HG02981 (cell line): ENCODE measurements at regions not wholly inside any gene's neighbourhood (a gene's known extent, or its start where the extent isn't known, plus 50 kb on each side); places are given as distances from the start of the nearest gene placed in this dataset.
A peak's percentile ranks its signal among the peaks of the same experiment; 100 is the strongest.

Source experiments
- ATAC-seq: cut with Tn5 transposase; IDR thresholded peaks from one replicate; pipeline ENCODE4 v1.9.1; 2021; ENCODE audit warnings: mild to moderate bottlenecking, moderate library complexity; ENCODE audit not compliant: unreplicated experiment

DNA sequence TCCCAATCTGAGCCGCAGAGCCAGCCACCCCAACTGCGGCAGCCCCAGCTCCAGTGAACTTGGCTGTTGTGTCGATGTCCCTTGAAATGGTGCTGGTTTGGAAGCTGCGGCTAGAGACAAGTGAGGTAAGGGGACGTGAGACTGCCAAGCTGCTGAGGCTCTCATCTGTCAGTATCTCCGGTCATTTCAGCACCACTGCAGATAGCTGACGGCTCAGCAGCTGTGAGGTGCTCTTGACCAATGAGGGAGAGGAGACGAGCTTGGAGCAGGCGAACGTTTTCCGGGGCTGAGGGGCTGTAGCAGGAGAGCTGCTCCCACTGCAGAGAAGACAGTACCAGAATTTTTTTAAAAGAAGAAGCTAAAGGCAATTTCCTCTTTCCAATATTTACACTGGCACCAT lies 175.5 kb upstream of the CASK start:
- ATAC-seq, result no peak

DNA sequence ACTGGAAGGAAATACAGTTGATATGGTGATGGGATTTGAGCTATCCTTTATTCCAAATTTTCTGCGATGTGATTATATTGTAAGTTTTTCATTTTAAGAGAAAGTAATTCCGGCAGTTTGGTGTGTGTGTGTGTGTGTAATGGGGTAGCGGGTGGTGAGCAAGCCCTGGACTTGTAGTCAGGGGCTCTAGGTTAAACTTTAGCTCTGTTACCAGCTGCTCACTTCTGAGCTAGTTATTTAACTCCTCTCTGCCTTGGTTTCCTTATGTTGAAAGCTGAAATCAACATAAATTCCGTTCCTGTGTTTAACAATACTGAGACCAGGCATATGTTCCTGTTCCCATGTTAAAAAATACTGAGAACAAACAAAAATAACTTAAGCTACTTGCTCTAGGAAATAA lies 174.1 kb upstream of the CASK start:
- no peak for ATAC-seq

DNA sequence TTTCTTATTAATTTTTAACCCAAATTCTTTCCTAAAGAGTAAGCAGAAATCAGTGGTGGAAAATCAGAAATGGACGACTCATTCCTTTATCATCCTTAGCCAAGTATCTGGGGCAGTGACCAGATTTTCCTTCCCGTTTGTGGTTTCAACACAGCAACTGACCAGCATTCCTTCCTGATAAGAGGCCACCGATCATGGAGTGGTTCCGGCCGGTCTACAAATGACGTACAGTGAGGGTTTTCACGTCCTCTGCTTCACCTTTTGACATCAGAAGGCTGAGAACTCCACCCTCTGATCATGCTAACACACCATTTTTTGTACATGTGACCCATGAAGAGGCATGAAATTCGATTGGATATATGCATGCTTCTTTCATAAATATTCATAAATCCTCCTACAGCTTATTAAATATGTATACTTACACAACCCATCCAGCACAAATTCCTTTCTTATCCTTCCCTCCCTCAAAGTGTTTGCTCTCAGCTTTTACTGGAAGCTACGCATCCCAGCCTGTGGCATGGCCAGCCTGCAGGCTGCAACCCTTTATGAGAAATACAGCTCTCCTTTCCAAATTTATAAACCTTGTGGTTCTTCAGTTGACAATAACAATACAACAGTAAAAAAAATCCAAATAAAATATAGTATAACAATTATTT lies 173.0 kb upstream of the CASK start:
- ATAC-seq, result no peak

DNA sequence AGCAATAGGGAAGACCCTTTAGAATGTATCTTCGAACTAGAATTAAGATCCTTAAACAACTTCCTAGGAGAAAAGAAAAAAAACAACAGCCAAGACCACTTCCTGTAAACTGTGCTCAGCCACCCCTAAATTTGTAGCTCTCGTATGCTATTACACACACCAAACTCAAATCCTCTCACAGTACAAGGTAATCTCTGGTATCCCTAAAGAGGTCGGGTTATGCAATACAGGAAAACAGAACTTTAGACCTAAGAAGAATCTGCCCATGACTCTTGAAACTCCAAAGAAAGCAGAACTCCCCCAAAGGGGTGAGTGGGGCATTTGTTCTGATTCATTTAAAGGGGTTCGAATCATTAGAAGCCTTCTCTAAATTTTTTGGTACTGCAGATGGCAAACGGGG lies 170.9 kb upstream of the CASK start:
- ATAC-seq, result no peak

DNA sequence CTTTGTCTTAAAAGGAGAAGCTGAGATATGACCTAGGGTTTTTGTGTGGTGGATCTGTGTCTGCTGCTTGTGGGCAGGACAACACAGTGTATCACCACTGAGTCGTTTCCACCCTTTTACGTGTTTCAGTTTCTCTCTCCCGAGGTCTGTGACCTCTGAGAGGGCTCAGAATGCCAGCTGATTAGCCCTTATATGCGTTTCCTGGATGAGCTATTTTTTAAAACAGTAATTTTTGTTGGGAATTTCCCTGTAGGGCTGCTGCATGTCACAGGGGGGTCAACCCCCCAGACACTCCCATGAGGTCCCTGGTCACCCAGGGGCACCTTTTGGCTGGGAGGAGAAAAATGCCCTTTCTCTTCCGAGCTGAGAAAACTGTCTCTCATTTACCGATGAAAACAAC lies 170.4 kb upstream of the CASK start:
- ATAC-seq, result no peak

DNA sequence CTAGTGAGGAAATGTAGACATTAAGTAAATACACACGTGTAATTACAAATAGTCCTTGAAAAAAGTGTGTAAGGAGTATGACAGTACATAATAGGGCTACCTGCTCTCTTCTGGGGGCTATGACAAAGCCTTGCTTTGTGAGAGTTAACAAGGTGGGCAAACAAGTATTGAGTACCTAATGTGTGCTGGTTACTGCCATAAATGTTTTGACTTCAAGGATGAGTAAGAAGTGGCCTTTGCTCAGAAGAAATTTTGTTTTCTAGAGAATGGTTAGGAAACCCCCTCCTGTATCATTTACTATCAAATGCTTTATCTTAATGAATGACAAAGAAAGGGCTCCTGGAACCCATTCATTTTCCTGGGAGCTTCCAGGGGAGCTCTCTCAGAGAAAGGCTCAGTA lies 167.0 kb upstream of the CASK start:
- ATAC-seq, result no peak

DNA sequence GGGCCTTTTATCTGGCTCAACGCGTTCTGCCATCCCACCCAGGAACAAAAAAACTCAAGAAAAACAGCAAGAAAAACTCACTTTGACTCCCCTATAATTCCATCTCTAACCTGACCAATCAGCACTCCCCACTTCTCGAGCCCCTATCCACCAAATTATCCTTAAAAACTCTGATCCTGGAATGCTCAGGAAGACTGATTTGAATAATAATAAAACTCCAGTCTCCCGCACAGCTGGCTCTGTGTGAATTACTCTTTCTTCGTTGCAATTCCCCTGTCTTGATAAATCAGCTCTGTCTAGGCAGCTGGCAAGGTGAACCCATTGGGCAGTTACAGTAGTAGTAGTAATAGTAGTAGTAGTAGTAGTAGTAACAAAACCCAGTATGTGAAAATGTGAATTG lies 165.7 kb upstream of the CASK start:
- ATAC-seq, result no peak

DNA sequence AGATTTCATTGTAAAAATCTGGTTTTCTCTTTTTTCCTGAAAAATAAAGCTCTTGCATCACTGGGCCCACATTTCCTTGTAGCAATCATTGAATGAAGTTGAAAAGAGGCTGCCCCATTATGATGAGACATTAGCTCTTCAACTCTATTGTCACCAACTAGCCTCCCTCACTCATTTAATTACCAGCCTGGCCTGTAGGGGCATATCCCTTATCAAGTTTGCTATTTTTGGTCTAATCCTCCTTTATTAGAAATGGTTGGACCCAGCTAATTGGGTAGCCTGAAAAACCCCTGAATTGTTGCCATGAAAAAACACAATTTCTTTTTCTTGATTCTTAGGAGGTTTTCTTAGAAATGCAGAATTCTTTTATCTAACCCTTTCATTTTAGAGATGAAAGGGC lies 164.6 kb upstream of the CASK start:
- ATAC-seq, result no peak

DNA sequence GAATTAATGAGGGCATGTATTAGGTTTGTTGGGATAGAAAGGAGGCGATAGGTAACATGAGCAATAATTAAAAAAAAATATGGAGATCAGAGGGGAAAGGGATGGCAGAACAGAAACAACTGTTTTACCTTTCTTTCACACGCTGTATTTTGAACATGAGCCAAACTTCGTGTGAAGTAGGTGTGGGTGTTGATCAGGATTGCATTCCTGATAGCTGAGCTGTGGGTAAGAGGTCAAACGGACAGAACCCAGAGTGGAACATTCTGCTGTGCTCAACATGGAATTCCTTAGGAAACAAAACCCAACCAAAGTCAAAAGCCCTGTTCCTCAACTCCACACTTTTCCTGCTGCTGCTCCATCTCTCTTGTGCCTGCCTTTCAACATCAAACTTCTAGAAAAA lies 162.5 kb upstream of the CASK start:
- no peak for ATAC-seq

DNA sequence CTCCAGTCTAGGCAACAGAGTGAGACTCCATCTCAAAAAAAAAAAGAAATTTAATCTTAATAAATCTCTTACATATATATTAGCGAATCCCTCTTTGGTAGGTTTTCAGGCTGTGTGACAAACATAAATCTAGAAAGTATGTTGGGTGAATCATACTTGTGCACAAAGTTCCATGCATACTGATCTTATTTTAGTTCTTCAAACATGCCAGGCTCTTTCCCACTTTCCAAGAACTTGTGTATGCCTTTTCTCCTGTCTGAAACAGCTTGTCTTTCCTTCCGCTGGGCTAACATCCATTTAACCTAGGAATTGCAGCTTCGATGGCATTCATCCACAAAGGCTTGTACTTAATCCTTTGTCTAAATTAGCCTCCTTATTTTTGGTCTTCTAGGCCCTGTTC lies 156.6 kb upstream of the CASK start:
- ATAC-seq, result no peak

DNA sequence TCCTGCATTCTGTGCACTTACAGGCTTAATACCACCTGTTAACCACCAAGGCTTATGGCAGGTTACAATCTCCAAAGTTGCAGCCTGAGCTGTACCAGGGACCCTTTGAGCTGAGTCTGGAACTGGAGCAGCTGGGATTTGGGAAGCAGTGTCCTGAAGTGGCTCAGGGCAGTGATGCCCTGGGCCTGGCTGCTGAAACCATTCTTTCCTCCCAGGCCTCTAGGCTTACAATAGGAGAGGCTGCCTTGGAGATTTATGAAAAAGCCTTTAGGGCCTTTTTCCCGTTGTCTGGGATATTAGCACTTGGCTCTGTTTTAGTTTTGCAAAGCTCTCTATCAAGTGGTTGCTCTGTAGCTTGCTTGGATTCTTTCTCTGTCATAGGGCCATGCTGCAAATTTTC lies 154.3 kb upstream of the CASK start:
- no peak for ATAC-seq

DNA sequence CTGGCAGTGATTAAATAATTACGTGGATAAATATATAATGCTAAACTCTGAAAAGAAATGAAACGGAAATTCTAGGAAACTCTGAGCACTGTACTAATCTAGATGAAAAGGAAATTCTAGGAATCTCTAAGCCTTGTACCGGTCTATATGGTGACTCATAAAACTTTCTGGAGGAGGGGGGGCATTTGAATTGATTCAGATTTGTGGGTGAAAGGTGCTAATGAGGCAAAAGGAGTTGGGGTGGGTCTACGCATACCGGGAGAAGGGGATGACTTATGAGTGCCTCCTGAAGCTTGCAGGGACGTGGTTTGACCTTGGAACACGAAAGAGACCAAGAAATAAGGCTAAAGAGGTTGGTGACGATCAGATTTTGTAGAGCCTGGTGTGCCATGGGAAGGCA lies 151.7 kb upstream of the CASK start:
- no peak for ATAC-seq

DNA sequence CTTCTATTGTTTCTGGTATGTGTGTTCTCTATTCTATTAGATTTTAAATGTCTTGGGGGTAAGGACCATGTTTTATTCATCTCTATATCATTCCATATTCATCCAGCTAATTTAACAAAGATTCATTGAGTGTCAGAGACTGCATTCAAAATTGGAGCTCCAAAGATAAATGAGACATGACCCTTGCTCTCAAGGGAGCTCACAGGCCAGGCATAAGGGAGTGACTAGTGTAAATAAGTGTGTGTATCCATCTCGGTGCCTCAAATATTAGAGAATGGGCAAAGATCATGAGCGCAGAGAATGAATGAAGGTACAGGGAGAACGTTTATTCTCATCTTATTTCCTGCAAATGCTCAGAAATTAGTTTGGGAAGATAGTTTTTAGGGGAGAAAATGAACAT lies 150.1 kb upstream of the CASK start:
- ATAC-seq, result no peak

DNA sequence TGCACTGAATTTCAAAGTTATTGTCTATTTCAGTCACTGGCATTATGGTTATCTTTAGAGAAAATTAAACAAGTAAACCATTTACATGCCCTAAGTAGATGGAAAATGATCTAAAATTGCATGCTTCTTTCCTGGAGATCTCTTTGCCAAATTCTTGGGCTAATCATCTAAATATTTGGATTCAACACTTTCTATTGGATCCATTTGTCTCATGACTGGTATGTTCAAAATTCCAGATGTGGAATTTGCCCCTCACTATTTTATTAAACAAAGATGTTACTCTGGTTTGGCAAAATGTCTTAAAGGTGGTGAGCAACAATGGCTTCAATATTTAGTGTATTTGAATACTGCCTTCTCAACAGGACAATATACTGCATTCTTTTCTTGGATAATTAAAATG lies 147.5 kb upstream of the CASK start:
- ATAC-seq, result no peak

DNA sequence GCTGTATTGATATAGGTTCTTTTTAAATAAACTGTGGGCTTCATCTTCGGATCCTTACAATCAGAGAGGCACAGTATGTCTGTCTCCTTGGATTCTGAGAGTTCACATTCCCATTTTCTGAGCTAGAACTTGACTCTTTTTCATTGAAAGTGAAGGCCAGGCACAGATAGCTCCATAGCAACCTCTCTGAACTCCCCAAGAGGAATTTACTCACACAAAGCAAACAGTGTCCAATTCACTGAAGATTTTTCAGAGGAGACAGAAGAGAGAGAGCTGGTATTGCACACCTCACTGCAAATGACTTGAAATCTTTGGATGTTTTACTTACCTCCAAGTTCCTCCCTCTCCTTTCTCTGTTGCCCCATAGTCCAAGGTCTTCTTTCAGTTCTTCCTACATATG lies 130.9 kb upstream of the CASK start:
- no peak for ATAC-seq

DNA sequence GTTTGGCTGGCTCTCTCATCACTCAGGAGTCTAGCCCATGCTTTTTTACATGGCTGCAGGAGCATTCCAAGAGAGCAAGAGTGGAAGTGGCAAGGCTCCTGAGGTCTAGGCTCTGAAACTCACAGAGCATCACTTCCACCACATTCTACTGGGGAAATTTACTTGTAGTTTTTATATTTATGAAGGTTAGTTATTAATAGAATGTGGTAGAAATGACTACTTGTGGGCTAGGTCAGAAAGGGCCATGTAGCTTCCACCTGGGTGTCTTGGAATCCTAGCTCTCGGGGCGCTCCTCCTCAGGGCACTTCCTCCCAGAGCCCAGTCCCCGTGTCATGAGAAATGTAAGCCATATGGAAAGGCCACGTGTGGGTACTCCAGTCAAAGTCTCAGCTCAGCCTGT lies 127.0 kb upstream of the CASK start:
- ATAC-seq, result no peak

DNA sequence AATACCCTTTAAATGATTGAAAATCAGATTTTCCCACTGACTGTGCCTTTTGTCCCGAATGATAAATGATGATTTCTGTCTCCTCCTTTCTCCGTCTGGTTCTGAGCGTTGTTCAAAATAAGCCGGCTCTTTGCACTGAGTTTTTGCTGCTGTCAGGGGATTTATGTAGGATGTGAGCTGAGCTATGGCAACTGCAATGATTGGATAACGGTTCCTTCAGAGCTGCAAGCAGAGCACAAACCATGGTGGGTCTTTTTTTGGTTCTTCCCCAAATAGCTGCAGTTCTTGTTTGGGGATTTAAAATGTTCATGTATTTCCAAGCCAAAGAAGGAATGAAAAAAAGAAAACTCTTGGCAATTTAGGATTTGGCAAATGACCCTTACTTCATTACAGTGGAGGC lies 124.5 kb upstream of the CASK start:
- no peak for ATAC-seq

DNA sequence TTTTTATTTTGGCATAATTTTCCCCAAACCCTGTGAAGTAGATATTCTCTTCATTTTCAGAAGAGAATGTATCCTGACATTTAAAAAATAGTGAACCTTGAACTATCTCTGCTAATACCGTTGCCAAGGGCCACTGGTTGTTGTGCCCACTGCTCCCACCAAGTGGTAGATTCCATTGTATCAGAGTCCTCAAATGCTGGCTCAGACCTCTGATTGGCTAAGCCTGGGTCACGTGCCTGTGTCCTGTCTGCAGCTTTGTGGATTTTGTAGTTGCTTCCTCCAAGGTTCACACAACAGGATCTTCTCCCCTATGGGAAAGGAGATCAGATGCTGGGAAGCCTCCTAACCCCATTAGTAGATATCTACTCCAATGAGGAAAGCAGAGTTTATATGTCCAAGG lies 104.8 kb upstream of the CASK start:
- ATAC-seq, result no peak

DNA sequence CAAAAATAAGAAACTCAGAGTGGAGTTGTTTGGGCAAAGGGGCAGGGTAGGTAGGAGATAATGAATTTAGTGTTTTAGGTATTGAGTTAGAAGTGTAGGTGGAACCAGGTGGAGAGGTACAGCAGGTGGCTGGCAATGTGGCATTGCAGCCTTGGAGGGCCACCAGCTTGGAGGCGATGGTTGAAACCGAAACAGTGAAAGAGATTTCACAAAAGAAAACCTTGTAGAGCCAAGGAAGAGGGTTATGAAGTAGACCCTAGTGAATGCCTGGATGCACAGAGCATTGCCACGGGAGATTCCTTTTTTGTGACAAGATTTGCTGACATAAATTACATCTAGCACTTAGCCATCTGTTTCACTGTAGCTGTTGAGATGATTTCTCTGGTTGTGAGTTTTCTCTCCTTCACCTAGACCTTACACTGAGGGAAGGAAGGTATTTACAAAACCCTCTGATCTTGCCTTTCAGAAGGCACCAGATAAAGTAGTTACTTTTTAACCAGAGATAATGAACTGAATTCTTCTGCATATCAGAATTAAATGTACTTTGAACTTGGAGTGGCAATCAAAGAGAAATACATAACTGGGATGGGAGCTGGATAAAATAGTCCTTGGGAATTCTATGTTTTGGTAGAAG lies 104.1 kb upstream of the CASK start:
- ATAC-seq, result peak; percentile 44

DNA sequence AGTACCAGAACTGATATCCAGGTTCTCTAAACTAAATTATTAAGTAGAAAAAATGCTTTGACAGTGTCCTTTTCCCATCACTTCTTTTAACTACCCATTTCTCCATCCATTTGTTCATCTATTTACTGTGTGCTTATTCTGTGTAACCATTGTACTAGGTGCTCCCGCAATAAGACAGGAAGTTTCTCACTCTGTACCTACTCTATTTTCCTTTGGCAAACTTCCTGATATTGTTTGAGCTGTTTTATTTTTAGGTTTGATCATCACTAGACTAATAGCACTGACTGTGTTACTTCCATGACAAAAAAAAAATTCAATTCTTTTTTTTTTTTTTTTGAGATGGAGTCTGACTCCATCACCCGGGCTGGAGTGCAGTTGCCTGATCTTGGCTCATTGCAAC lies 102.5 kb upstream of the CASK start:
- no peak for ATAC-seq

DNA sequence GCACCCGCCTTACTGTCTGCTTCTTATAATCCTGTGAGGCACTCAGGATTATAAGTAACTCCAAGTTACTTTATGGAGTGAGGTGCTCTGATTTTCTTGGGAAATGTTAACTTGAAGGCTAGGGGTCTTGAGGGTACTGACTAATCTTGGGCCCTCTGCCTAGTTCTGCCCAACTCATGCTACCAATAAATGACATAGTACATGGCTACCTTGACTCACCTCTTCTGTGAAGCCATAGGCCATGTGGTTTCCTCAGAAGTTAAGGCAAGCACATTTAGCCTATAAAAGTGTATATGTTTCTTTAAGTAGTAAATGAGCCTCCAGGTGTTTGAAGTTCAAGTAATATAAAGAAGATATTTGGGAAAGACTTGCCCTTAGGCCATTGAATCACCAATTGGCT lies 99.8 kb upstream of the CASK start:
- no peak for ATAC-seq

DNA sequence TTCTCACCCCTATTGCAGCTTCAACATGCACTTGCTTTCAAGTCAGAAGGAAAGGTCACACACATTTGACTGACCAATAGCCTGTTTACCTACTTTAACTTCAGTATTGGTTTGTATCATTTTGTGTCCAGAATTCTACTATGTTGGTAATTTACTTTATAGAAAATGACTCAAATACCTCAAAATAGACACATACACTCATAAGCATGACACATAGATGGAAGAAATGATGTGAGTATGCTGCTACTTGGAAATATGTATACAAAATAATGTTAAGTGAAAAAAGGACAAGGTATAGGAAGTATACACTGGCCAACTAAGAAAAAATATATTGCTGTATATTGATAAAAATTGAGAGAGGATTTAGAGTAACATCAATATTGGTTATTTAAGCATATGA lies 98.8 kb upstream of the CASK start:
- no peak for ATAC-seq

DNA sequence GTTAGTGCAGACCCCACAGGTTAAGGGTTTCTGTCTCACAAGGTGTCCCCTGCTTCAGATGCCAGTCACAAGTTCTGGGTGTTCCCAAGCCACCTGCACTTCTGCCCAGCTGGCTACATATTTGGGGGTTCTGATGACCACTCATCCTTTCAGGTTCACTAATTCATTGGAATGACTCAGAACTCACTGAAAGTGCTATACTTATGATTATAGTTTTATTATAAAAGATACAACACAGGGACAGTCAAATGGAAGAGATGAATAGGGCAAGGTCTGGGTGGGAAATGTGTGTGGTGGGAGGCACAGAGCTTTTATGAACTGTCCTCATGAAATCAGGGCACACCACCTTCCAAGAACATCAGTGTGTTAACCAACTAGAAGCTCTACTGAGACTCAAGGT lies 97.7 kb upstream of the CASK start:
- ATAC-seq, result no peak
